NB4 (cell line): ENCODE measurements at regions not wholly inside any gene's neighbourhood (a gene's known extent, or its start where the extent isn't known, plus 50 kb on each side); places are given as distances from the start of the nearest gene placed in this dataset.

Experiments used
- CTCF ChIP-seq: IDR thresholded peaks from one replicate; pipeline ENCODE4 v1.5.1; 2012; ENCODE audit warnings: low read depth, low read length
- MAX ChIP-seq: IDR thresholded peaks from 2 replicates; pipeline ENCODE4 v1.6.1; 2011; ENCODE audit warnings: low read depth, low read length
- MYC ChIP-seq: IDR thresholded peaks from 2 replicates; pipeline ENCODE4 v1.6.1; 2011; ENCODE audit warnings: low read depth, low read length
- POLR2A ChIP-seq: IDR thresholded peaks from 2 replicates; pipeline ENCODE4 v1.6.1; 2011; ENCODE audit warnings: mild to moderate bottlenecking; ENCODE audit not compliant: insufficient read length; ENCODE audit errors: extremely low read depth

- no peak for TF ChIP-seq POLR2A
- TF ChIP-seq CTCF, result no peak
- TF ChIP-seq MAX, result no peak
- no peak for TF ChIP-seq MYC
These were observed 683.1 kb upstream of the ZNF608 start for GRCh38 chr5:125429498-125429897.
